Lung microvascular endothelial cell (primary cell): ENCODE measurements at regions not wholly inside any gene's neighbourhood (a gene's known extent, or its start where the extent isn't known, plus 50 kb on each side); places are given as distances from the start of the nearest gene placed in this dataset.
"Not testable (repeated sequence)": the region's sequence is repeated elsewhere in the genome, so short reads cannot be mapped to it uniquely, and the experiment has no call there.

Experiments used
- DNase-seq, 2 donors: peaks; one replicate each; pipeline versions ENCODE4 v3.0.0 to v3.0.0-alpha.2; 2010; ENCODE audit warnings: low read depth in 2 of 2

DNA sequence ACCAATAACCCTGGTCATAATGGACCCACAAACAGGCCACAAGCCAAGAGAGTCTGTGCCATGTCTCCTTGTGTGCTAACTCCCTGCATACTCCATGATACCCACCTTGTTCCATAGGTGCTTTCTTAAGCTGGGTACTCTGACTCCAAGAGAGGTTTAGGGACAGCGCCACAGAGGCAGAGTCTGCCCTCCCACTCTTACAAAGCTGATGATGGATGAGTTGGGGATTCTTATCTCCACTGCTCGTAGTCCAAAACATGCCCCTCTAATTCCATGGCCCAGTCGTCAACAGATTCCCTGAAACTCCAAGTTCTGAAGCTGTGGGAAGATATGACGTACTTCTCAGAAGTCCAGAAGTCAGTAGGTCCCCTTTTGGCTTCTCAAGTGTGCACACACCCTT is 184.4 kb upstream of the CCL2 start:
- no peak for DNase-seq

DNA sequence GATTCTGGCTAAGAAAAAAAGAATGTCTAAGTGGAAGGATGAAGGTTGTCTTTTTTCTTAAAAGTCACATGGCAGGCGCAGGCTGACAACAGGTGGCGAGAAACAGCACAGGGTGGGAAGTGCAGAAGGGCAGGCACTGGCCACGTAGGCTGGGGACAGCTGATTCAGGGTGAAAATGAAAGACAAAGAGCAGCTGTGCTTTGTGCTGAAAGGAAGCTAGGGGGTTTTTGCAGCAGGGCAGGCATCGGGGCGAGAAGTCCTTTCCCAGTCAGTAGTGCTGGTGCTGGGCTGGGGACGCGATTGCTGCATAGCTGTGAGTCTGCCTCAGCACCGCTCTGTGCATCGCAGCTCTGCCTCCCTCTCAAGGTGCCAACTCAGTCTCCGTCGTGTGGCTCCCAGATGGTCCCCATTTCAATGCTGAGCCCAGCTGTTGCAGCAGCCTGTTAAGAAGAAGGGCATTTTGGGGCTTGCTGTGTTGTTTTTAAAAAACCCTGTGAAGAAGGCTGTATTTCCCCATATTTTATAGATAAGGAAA is 183.1 kb upstream of the CCL2 start:
- DNase-seq = no peak

DNA sequence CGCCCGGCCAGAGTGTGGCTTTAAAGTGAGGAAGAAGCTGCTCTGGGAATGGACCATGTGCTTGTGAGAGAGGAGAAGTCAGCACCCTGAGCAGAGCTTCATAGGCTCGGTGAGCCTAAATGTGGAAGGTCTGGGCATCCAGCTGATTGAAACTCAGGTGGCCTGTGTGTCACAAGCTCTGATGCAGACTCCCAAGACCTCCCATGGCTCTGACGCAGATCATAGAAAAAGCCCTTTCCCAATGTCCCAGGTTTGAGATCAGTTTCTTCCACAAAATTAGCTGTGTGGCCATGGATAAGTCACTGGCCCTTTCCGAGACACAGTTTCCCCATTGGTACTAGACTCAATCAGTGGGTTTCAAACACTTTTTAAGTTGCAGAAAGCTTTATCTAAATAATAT is 180.0 kb upstream of the CCL2 start:
- no peak for DNase-seq

DNA sequence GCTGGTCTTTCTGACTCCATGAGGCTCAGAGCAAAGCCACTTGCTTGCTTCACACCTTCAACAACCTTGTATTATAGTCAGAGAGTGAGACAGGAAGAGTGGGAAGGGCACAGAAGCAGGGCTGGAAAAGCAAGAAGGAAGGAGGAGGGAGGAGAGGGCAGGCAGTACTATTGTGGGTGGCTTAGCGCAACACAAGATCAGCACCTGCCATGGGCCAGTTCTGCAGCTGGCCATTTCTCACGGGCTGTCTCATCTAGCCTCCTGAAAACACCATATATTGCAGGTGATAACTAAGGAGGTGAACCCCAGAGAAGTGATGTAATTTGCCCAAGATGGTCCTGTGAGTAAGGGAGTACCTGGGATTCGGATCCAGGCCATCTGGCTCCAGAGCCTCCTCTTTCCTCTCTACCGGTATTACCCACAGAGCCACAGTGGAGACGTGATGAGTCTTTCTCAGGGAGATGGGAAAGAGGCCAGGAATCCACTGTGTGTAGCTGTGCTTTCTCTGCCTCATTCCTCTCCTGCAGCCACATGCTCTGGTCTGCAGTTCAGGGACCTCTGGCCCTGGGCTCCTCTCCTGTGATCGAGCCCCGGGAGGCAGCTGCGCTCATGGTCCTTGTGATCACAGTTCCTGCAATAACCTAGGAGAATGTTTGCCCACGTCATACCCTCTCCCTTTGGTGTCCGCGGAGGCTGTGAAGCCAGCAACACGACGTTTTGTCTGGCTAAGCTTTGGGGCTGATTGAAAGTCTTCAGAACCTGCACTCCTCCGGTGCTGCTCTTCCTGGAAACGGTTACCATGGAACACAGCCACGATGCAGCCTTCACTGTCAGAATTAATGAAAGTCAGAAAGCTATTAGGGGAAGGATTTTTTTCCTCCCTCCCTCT is 178.1 kb upstream of the CCL2 start:
- no peak for DNase-seq

DNA sequence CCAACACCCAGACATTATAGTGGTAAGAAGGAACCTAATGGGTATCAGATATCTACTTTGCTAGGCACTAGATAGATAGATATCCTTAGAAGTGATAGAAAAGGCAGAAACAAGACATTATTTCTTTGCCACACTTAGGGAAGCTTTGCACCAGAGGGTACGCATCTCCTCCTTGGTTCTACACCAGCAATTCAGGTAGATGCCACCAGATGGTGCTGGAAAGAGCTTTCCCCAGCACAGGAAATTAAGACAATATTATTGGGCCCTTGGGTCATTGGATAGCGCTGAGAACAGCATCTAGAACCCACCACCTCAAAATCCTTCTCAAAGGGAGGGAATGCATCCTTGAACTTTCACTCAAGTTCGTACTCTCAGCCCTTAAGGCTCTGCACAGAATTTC is 173.8 kb upstream of the CCL2 start:
- peak in 1 of 2 donors; percentile 9 for DNase-seq

DNA sequence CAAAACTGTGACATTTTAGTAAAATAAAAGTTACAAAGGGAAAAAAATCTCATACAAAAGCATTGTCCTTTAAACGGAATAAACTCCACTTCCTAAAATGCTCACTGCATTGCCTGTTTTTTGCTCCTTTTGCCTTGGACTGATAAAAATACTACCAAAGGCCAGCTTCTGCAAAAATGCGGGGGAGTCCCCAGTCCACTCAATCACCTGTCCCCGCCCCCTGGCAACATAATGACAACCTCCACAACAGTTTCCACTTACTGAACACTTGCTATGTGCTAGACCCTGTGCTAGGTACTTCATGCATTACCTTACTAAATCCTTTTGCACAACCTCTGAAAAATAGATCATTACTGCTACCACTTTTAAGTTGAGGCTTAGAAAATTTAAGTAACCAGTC is 172.7 kb upstream of the CCL2 start:
- no peak for DNase-seq

DNA sequence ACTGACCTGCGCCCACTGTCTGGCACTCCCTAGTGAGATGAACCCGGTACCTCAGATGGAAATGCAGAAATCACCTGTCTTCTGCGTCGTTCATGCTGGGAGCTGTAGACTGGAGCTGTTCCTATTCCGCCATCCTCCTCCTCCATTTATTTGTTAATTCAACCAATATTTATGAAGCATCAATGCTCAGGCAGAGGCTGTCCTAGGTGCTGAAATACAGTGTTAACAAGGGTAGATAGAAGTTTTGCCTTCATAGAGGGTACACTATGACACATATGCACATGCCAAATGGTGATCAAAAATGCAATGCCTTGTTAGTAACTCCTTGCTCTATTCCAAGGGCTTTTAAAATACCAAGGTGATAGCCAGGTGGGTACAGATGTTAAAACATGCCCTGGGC is 166.0 kb upstream of the CCL2 start:
- DNase-seq = not testable (repeated sequence)

DNA sequence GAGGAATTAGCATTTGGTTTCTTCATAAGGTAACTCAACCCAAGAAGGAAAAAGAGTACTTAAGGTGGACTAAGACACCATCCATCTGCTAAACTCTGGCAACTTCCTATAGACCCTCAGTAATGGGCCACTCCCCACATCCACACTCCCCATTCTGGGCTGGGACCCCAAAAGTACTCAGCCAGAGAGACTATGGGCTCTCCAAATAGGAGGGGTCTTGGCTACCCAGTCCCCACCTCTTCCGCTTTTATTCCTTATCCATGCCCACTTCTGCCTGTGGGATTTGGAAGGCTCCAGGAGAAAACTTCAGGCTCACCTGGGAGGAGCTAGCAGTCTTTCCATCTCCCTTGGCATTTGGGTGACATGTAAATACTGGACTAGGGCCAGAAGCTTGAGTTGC is 164.5 kb upstream of the CCL2 start:
- no peak for DNase-seq

DNA sequence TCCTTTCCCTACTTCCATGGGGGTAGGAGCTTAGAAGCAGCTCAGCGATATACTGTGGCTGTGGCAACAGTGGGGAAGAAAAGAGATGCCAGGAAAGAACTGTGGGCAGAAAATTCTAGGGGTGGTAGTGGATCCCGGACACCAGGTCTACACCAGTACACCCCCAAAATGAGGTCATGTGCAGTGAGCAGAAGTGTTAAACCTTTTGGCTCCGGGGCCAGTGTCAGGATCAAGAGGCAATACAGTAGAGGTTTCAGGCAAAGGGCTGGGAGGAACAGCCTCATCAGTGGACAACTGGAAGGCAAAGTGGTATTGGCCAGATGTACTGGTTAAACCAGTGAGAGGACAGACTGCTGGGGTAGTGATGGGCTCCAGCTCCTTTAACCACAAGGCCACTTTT is 163.1 kb upstream of the CCL2 start:
- no peak for DNase-seq

DNA sequence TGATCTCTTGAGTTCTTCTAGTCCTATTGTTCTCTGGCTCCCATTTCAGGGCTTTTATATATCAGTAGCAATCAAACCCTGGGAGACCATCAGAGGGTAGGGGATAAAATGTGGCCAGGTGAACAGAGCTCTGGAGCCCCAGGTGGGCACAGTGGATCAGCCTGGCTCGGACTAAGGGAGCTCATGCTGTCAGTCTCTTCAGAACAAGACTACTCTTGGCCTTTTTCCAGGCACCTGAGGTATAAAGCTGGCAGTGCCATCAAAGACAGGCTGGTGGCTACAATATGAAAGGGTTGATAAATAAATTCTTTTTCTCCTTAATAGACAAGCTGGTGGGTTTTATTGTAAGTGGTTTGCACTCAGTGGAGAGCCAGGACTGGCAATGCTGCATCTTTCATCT is 160.0 kb upstream of the CCL2 start:
- DNase-seq = no peak

DNA sequence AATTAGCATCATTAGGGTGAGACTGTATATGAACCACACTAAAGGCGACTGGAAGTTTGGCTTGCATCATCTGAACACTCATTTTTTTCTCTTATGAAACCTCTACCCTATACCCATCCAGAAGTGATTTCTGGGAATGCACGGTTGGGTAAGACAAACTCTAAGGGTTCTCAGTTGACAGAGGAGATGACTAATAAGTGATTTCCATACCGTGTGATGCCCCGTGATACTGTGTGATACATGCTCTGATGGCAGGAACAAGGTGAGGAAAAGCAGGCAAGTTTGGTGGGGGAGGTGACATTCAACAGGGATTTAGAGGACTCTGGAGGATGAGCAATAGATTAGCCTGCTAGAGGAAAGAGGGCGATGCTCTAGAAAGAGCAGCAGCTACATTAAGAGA is 156.4 kb upstream of the CCL2 start:
- no peak for DNase-seq

DNA sequence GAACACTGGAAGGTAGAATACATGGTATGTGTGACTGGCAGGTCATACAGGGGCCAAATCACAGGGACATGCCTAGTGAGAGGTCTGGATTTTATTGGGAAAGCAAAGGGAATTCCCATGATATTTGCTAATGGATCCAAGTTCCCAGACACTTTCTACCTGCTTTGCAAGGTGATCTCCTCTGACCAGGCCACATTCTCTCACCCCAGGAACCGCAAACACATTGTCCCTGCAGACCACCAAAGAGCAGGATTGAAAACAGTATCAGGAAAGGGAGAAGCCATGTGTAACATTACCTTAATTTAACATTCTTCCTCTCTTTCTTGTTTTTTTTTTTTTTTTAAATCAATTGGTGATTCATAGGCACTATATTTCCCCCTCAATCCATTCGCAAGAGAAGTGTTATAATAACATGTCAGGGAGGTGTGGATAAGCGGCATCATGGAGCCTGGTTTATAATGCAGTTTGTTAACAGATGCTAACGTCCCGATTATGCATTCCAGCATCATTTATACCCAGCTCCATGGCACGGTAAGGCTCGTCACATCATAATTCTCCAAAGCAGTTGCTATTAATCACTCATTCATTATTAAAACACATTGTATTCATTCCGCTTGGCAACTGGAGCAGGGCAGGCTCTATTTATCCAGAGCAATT is 155.1 kb upstream of the CCL2 start:
- DNase-seq = no peak

DNA sequence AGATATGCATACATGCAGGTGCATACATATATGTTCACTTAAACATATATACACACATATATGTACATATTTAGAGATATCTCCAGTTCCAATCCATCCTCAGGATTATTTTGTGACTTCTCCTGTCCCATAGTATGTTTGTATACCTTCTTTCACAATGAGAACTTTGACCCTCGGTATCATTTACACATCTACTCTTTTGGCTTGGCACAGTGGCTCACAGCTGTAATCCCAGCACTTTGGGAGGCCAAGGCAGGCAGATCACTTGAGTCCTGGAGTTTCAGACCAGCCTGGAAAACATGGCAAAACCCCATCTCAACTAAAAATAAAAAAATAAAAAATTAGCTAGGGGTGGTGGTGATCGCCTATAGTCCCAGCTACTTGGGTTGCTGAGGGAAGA is 148.1 kb upstream of the CCL2 start:
- no peak for DNase-seq

DNA sequence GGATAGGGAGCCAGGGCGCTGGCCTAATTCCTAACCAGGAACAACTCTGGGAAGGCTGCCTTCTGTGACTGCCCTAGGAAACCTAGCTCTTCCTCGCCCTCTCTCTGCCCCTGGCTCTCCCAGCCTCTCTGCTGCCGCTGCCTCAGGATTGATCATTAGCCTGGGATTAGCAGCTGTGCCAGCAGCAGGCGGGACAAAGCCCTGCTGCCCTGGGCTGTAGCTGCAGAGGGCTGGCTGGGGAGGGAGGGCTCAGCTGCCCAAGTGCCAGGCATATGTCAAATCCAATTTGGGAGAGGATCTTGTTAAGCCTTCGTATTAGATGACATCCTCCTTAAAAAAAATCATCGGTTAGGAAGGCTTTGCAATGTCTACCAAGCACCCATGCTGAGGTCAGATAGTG is 144.8 kb upstream of the CCL2 start:
- DNase-seq = no peak

DNA sequence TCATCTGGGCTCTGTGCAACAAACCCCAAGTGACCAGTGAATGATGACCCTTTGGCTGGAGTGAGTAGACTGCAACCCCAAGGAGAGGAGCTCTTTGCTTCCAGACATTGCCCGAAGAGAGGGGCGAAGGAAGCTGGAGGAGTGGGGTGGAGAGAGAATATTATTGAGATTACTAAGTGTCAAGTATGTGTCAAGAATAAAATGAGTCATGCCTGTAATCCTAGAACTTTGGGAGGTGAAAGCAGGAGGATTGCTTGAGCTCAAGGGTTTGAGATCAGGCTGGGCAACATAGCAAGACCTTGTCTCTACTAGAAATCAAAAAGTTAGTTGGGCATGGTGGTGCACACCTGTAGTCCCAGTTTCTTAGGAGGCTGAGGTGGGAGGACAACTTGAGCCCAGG is 142.0 kb upstream of the CCL2 start:
- no peak for DNase-seq

DNA sequence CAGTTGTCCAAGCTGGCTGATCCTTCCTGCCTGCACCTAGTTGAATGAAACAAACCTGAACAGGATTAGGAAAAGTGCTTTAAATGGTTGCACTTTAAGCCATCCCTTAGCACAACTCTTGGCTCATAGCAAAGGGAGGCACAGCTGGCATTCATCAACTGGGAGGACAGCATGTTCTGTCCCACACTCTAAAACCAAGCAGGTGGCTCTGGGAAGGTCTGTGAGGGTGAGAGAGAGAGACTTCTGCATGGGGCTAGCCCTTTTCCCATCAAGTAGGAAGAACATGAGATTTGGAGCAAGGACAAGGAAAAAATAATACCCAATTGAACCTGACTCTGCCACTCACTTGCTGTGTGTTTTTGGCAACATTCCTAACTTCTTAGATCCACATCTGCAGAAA is 140.9 kb upstream of the CCL2 start:
- no peak for DNase-seq

DNA sequence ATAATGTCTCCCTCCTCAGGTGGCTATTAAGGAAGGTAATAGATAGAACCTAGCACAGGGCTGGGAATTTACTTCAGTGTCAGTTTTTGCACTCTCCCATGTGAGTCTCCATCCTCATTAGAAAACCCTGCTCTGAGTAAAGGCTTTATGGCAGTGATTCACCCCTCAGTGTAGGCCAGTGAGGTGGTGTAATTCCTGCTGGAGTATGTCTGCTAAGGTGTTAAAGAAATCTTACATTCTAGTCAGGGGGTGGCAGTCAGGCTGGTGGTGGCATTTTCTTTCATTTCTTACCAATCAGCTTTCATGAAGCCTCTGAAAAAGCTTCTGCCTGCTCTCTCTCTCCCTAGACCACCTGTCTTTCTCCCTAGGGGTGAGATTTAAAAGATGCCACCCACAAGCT is 138.8 kb upstream of the CCL2 start:
- DNase-seq = no peak

DNA sequence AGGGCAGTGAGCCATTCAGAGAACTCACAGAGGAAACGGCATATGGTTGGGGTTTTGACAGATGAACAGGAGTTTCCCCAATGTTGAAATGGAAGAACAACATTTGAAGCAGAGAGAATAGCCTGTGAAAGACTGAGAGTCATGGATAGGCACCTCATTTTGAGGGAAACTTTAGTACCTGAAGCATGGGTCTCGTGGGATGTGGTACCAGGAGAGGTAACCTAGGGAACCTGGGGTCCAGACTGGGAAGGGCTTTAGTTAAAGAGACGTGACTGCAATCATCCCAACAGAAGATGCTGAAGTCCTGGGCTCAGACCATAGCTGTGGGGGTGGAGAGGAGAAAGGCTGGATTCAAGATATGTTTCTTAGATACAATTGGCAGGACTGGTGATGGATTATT is 137.8 kb upstream of the CCL2 start:
- no peak for DNase-seq

DNA sequence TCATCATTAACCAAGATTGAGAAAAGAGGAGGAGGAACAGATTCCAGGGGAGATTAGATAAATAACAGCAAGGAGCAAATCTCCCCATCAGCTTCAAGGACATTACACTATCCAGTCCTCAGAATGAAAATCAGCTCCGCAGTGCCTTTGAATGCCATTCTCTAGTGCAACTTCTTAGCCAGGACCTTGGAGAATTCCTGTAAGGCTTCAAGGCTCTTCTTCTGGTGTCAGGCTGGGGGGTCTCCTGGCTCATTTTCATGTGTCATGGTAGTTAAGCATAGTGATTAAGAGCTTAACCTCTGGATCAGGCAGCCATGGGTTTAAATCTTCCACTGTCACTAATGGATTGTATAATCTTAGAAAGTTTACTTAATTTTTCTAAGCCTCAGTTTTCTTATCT is 137.3 kb upstream of the CCL2 start:
- DNase-seq = no peak

DNA sequence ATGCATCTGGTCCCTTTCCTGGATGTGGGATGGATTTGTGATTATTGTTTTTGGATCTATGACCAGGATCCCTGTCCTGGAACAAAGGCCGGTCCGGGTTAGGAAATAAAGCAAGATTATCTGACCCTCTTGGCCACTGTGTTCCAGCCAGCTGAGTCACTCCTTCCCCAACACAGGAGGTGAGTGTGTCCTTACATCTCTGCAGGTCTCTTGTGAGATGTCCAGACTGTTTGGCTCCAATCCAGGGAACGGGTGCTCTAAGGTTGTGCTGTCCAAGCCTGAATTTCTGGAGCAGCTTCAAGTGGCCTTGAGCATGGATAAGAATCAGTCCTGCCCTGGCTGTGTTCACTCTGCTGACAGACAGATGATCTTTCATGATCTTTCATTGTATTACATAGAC is 136.5 kb upstream of the CCL2 start:
- DNase-seq = peak in 1 of 2 donors; percentile 44

DNA sequence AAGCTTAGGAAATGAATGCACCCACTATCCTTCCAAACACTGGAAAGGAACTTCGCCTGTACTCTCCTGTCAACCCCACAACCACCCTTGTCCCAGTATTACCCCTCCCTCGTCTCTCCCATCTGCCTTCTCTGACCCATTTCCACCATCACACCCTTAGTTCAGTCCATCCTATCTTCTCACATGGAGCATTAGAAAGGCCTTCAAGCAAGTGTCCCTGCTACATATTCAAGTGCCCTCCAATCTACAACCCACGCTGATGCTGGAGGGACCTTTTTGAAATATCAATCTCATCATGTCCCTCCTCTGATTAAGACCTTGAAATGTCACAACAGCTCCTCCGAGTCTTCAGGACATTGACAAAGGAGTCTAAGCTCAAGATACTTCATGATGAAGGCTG is 133.8 kb upstream of the CCL2 start:
- no peak for DNase-seq

DNA sequence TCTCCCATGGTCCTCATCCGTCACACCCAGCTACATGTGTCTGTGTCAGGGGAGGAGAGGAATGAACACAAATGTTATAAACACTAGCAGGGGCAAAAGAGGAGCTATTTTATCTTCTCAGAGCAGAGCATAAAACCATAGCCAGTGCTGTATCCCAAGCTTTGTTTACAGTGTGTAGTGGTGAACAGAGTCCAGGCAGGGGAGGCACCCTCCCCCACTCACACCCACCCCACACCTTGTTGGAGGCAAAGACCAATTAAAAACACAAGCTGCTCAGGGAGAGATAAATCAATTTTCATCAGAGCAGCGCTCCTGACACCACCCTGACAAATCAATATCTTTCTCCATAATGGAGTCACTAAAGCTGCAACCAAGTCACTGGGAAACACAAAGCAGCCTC is 132.6 kb upstream of the CCL2 start:
- no peak for DNase-seq

DNA sequence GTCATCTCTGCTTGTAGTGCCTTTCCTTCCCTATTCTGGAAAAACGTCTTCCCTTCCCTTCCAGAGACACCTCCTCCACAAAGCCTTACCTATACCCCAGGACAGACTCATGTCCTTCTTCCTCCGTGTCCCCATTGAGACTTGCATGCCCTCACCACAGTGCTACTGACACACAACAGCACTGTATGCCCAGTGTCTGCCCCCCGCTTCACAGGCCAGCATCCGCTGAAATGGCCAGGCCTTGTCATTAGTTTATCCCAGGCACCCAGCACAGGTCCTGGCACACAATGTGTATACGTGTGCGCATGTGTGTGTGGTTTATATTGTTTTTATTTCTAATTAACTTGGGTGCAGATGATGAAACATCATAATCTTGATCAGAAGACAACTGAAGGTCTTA is 130.1 kb upstream of the CCL2 start:
- no peak for DNase-seq
